SK-N-SH (cell line): ENCODE measurements at regions not wholly inside any gene's neighbourhood (a gene's known extent, or its start where the extent isn't known, plus 50 kb on each side); places are given as distances from the start of the nearest gene placed in this dataset.

ENCODE experiments used
- CTCF ChIA-PET: fragments of 300-600, 350-600 bp; formaldehyde crosslinking; extraction: SDS; loops from one replicate; lab custom pipeline; 2021; lab: Yijun Ruan, JAX
- POLR2A ChIA-PET: fragments of 350-600 bp; sonication (Branson Sonifier 250); formaldehyde crosslinking; extraction: SDS; loops from one replicate; lab custom pipeline; 2020; ENCODE audit warnings: antibody characterized with exemption, inconsistent platforms; lab: Yijun Ruan, JAX
- DNase-seq: peaks from one replicate; pipeline ENCODE4 v3.0.0; 2012
- H2AFZ ChIP-seq: fragments of 200-600 bp; sonication (generic); 2 replicates; pipeline ENCODE4 v1.8.1; 2016; ENCODE audit warnings: antibody characterized with exemption, mild to moderate bottlenecking, low read depth
- H3F3A ChIP-seq: fragments of 200-600 bp; sonication (generic); replicated peaks from 2 replicates; pipeline ENCODE3; 2016; ENCODE audit warnings: antibody characterized with exemption, mild to moderate bottlenecking; ENCODE audit not compliant: insufficient read depth
- H3K27ac ChIP-seq, 2 experiments: fragments of 200-500 bp in 1 of 2; fragments of 200-600 bp in 1 of 2; sonication (Bioruptor generic) in 1 of 2; sonication (generic), shearing (Covaris generic) in 1 of 2; 2 replicates each; pipeline versions ENCODE4 v1.5.1 to v1.6.1; 2014 to 2016; ENCODE audit warnings: low read depth in 2 of 2, inconsistent platforms in 1 of 2, low read length in 1 of 2, mild to moderate bottlenecking in 1 of 2, mixed read lengths in 1 of 2
- H3K27me3 ChIP-seq: fragments of 200-600 bp; sonication (generic), shearing (Covaris generic); 2 replicates; pipeline ENCODE4 v1.6.1; 2016; ENCODE audit warnings: mixed run types; ENCODE audit not compliant: insufficient read depth
- H3K36me3 ChIP-seq, 2 experiments: fragments of 200-500 bp in 1 of 2; fragments of 200-600 bp in 1 of 2; sonication (Bioruptor generic) in 1 of 2; sonication (generic) in 1 of 2; replicated peaks in 1 of 2; 2 replicates each; pipeline versions ENCODE3 to v1.5.1; 2014 to 2016; ENCODE audit warnings: low read length in 1 of 2, mild to moderate bottlenecking in 1 of 2; ENCODE audit not compliant: insufficient read depth in 2 of 2, control insufficient read depth in 1 of 2
- H3K4me1 ChIP-seq, 2 experiments: fragments of 200-500 bp in 1 of 2; fragments of 200-600 bp in 1 of 2; sonication (Bioruptor generic) in 1 of 2; sonication (generic), shearing (Covaris generic) in 1 of 2; 2 replicates each; pipeline versions ENCODE4 v1.5.1 to v1.6.1; 2014 to 2016; ENCODE audit warnings: low read depth in 1 of 2, low read length in 1 of 2, mixed run types in 1 of 2; ENCODE audit not compliant: insufficient read depth in 2 of 2, control insufficient read depth in 1 of 2
- H3K4me2 ChIP-seq: fragments of 200-600 bp; sonication (generic), shearing (Covaris generic); 2 replicates; pipeline ENCODE4 v1.6.1; 2017; ENCODE audit warnings: mixed run types
- H3K4me3 ChIP-seq, 2 experiments: fragments of 200-500 bp in 1 of 2; fragments of 200-600 bp in 1 of 2; sonication (Bioruptor generic) in 1 of 2; sonication (generic), shearing (Covaris generic) in 1 of 2; 2 replicates each; pipeline versions ENCODE4 v1.5.1 to v1.8.1; 2014 to 2016; ENCODE audit warnings: low read depth in 2 of 2, inconsistent platforms in 1 of 2, low read length in 1 of 2, mild to moderate bottlenecking in 1 of 2, mixed read lengths in 1 of 2, moderate library complexity in 1 of 2
- H3K79me2 ChIP-seq: fragments of 200-600 bp; sonication (generic); 2 replicates; pipeline ENCODE4 v1.8.1; 2017; ENCODE audit warnings: mild to moderate bottlenecking; ENCODE audit not compliant: insufficient read depth
- H3K9ac ChIP-seq: fragments of 200-600 bp; sonication (generic); 2 replicates; pipeline ENCODE4 v1.6.1; 2017; ENCODE audit warnings: mixed run types
- H3K9me2 ChIP-seq: fragments of 200-600 bp; sonication (generic); 2 replicates; pipeline ENCODE4 v1.6.1; 2017; ENCODE audit warnings: mixed run types
- H3K9me3 ChIP-seq: fragments of 200-600 bp; sonication (generic); 2 replicates; pipeline ENCODE4 v1.6.1; 2017; ENCODE audit warnings: mixed run types, mild to moderate bottlenecking, moderate library complexity
- H4K20me1 ChIP-seq: fragments of 200-600 bp; sonication (generic); 2 replicates; pipeline ENCODE4 v1.6.1; 2017; ENCODE audit warnings: mild to moderate bottlenecking, mixed run types; ENCODE audit not compliant: insufficient read depth
- CHD2 ChIP-seq: fragments of 150-350 bp; IDR thresholded peaks from 2 replicates; pipeline ENCODE4 v1.6.1; 2018; ENCODE audit warnings: low read length; ENCODE audit not compliant: partially characterized antibody
- CTCF ChIP-seq: fragments of 200-600 bp; sonication (generic); IDR thresholded peaks from 2 replicates; pipeline ENCODE4 v1.6.1; 2017; ENCODE audit warnings: antibody characterized with exemption, mild to moderate bottlenecking, moderate library complexity
- ELF1 ChIP-seq: IDR thresholded peaks from 2 replicates; pipeline ENCODE4 v1.4.0; 2012
- EP300 ChIP-seq, 2 experiments: IDR thresholded peaks; 2 replicates each; pipeline versions ENCODE4 v1.4.0 to v1.6.1; 2012; ENCODE audit warnings: borderline replicate concordance in 1 of 2, low read depth in 1 of 2, low read length in 1 of 2
- EZH2phosphoT487 ChIP-seq: fragments of 200-600 bp; sonication (generic); IDR thresholded peaks from 2 replicates; pipeline ENCODE4 v1.6.1; 2017; ENCODE audit warnings: low read depth, mixed run types, mild to moderate bottlenecking, antibody characterized with exemption, moderate library complexity, borderline replicate concordance
- FOXJ3 ChIP-seq: sonication (generic); formaldehyde crosslinking; IDR thresholded peaks from 2 replicates; pipeline ENCODE4 v1.5.1; 2020; ENCODE audit warnings: mild to moderate bottlenecking, missing genetic modification reagents
- GABPA ChIP-seq: IDR thresholded peaks from 2 replicates; pipeline ENCODE4 v1.4.0; 2012; ENCODE audit warnings: low read depth, mild to moderate bottlenecking
- IRF3 ChIP-seq: fragments of 150-350 bp; IDR thresholded peaks from 2 replicates; pipeline ENCODE4 v1.6.1; 2016; ENCODE audit warnings: mild to moderate bottlenecking, low read depth, low read length
- JUND ChIP-seq: IDR thresholded peaks from 2 replicates; pipeline ENCODE4 v1.4.0; 2012
- MEF2A ChIP-seq: IDR thresholded peaks from 2 replicates; pipeline ENCODE4 v1.4.0; 2012; ENCODE audit warnings: low read depth, borderline replicate concordance
- NFIC ChIP-seq: IDR thresholded peaks from 2 replicates; pipeline ENCODE4 v1.4.0; 2012; ENCODE audit warnings: borderline replicate concordance
- PBX3 ChIP-seq: IDR thresholded peaks from 2 replicates; pipeline ENCODE4; 2012
- REST ChIP-seq: IDR thresholded peaks from 2 replicates; pipeline ENCODE4 v1.6.1; 2012; ENCODE audit warnings: mild to moderate bottlenecking, low read depth, low read length, moderate library complexity
- TAF1 ChIP-seq: IDR thresholded peaks from 2 replicates; pipeline ENCODE4 v1.6.1; 2012; ENCODE audit warnings: low read depth, mild to moderate bottlenecking, low read length, moderate library complexity, borderline replicate concordance
- TCF12 ChIP-seq: IDR thresholded peaks from 2 replicates; pipeline ENCODE4 v1.4.0; 2012
- TEAD4 ChIP-seq: IDR thresholded peaks from 2 replicates; pipeline ENCODE4 v1.4.0; 2012; ENCODE audit warnings: mild to moderate bottlenecking, borderline replicate concordance; ENCODE audit not compliant: insufficient read depth
- USF1 ChIP-seq: IDR thresholded peaks from 2 replicates; pipeline ENCODE4 v1.4.0; 2012; ENCODE audit warnings: low read depth, borderline replicate concordance
- YY1 ChIP-seq: IDR thresholded peaks from 2 replicates; pipeline ENCODE4 v1.4.0; 2012; ENCODE audit warnings: low read depth, mild to moderate bottlenecking
- WGBS: methylation state at CpG from one replicate; pipeline ENCODE4 v1.1.6; 2017; ENCODE audit warnings: low lambda C conversion rate; 5-methylcytosine and 5-hydroxymethylcytosine counted together

- CTCF ChIA-PET = interaction anchor here (0.5 kb wide), 1 partner anchor 163 kb away, joined by 3 read pairs; no protein-coding TSS in a partner anchor
- no peaks in the 10 kb centered on the region for H3K36me3 ChIP-seq
- no peaks in the 10 kb centered on the region for H3K9me2 ChIP-seq
- DNase-seq = no peak
- H3K27me3 ChIP-seq = no peaks in the 10 kb centered on the region
- no peak overlapping the region for H3K9ac ChIP-seq
- H3F3A ChIP-seq = peaks cover 12% of the 10 kb centered on the region
- WGBS = 4% methylated on average over 1 of the region's 1 CpG
- TF ChIP-seq PBX3 (peak; percentile 29; the same call in 1 of the 2 replicates), IRF3 (no peak), TEAD4 (0 out of 2 replicates have a peak, but pooled peaks have one; percentile 12), EP300 (IDR thresholded peaks at IDR 0.05; ENCODE audit: borderline replicate concordance in 1 of 2, low read depth in 1 of 2, low read length in 1 of 2) (peak in 1 of 2 experiments; percentile 8; a peak in 1 of 4 replicates), FOXJ3 (CRISPR knock-in tag) (no peak), YY1 (no peak), TCF12 (peak; percentile 73), NFIC (peak; percentile 23; the same call in 1 of the 2 replicates), REST (no peak)
- TF ChIP-seq, all 33 proteins: peak for 5
- H4K20me1 ChIP-seq = no peaks in the 10 kb centered on the region
- no peak overlapping the region for H3K4me3 ChIP-seq
- H2AFZ ChIP-seq = no peak overlapping the region
- peak overlapping the region; percentile 65 to 77; a peak in 2 of 4 replicates for H3K27ac ChIP-seq
- POLR2A ChIA-PET = no interaction called here
- no peaks in the 10 kb centered on the region for H3K79me2 ChIP-seq
- no peak overlapping the region; the same call in 1 of the 2 replicates for H3K4me2 ChIP-seq
- peaks cover 2 to 5% of the 10 kb centered on the region in 2 experiments for H3K4me1 ChIP-seq
- H3K9me3 ChIP-seq = no peaks in the 10 kb centered on the region
These were observed 255.1 kb upstream of the NREP start for GRCh38 chr5:112012104-112012503.

- Histone ChIP-seq H3K79me2 (no peaks in the 10 kb centered on the region), H3K27me3 (no peaks in the 10 kb centered on the region), H3K9ac (no peak overlapping the region), H3K27ac (no peak overlapping the region), H3K9me3 (no peaks in the 10 kb centered on the region), H3K9me2 (no peaks in the 10 kb centered on the region), H3K36me3 (no peaks in the 10 kb centered on the region), H2AFZ (no peak overlapping the region), H3K4me1 (peaks cover 7 to 14% of the 10 kb centered on the region in 2 experiments), H4K20me1 (no peaks in the 10 kb centered on the region), H3K4me3 (no peak overlapping the region), H3K4me2 (no peak overlapping the region), H3F3A (peaks cover 25% of the 10 kb centered on the region)
- 90% methylated on average over 3 of the region's 3 CpGs for WGBS
- TF ChIP-seq CHD2 (no peak), IRF3 (no peak), CTCF (no peak), USF1 (no peak), JUND (no peak), TAF1 (no peak), MEF2A (no peak), FOXJ3 (CRISPR knock-in tag) (no peak), GABPA (no peak), ELF1 (no peak), EZH2phosphoT487 (no peak), TCF12 (no peak)
- no peak for DNase-seq
- CTCF ChIA-PET = no interaction called here
- POLR2A ChIA-PET = no interaction called here
These were observed 253.5 kb upstream of the NREP start for GRCh38 chr5:112010475-112010874.
